Vagina (tissue), 2 donors: ENCODE measurements at regions not wholly inside any gene's neighbourhood (a gene's known extent, or its start where the extent isn't known, plus 50 kb on each side); places are given as distances from the start of the nearest gene placed in this dataset.
"Not testable (repeated sequence)": the region's sequence is repeated elsewhere in the genome, so short reads cannot be mapped to it uniquely, and the experiment has no call there.

Experiments
- CTCF ChIP-seq, 3 experiments: fragments of 450-650 bp in 2 of 3; fragments of 200-600 bp in 1 of 3; sonication (generic) in 1 of 3; IDR thresholded peaks; one replicate each; pipeline ENCODE4 v1.5.1; 2017 to 2019; ENCODE audit warnings: antibody characterized with exemption in 3 of 3, mild to moderate bottlenecking in 2 of 3, moderate library complexity in 2 of 3
- POLR2AphosphoS5 ChIP-seq, 2 donors: sonication (generic); formaldehyde crosslinking; IDR thresholded peaks; one replicate each; pipeline ENCODE4 v1.9.0; 2017; ENCODE audit warnings: antibody characterized with exemption in 2 of 2, mild to moderate bottlenecking in 2 of 2, low read depth in 1 of 2; ENCODE audit not compliant: insufficient read depth in 1 of 2

- TF ChIP-seq CTCF (IDR thresholded peaks at IDR 0.05); POLR2AphosphoS5 (IDR thresholded peaks at IDR 0.05; ENCODE audit: insufficient read depth in 1 of 2, low read depth in 1 of 2): not testable (repeated sequence)
These were observed 493.3 kb downstream of the RPIA start for GRCh38 chr2:89184746-89185145.
